ENCODE measurements at regions not wholly inside any gene's neighbourhood (a gene's known extent, or its start where the extent isn't known, plus 50 kb on each side); places are given as distances from the start of the nearest gene placed in this dataset.
"Not testable (repeated sequence)": the region's sequence is repeated elsewhere in the genome, so short reads cannot be mapped to it uniquely, and the experiment has no call there.

DNA sequence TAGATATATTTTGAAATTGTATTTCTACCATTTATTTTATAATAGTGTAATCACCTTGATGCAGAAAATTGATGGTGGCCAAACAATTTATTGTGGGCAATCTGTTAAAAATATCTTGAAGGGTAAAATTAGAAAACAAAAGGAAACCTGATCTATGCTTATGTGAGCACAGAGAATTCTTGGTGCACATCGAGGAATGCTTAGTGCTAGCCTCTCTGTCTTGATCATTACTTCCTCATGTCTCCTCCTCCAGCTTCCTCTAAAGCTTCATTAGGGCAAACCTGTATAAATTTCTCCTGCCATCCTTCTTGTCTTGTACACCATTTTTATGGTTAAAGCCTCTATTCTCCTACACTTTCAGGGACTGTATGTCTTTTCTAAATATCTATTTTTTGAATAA, 725.8 kb downstream of the RAPGEF2 start:
- DNase-seq (ENCODE audit: low read depth) = no peak

- no peak for DNase-seq (ENCODE audit: low read depth)
Measured at GRCh38 chr4:159829184-159829583, 726.3 kb downstream of the RAPGEF2 start.

- no peak for DNase-seq (ENCODE audit: low read depth)
Measured at GRCh38 chr4:159837071-159837470, 734.2 kb downstream of the RAPGEF2 start.

- no peak for DNase-seq (ENCODE audit: low read depth)
Measured at GRCh38 chr4:159855731-159856130, 752.9 kb downstream of the RAPGEF2 start.

DNA sequence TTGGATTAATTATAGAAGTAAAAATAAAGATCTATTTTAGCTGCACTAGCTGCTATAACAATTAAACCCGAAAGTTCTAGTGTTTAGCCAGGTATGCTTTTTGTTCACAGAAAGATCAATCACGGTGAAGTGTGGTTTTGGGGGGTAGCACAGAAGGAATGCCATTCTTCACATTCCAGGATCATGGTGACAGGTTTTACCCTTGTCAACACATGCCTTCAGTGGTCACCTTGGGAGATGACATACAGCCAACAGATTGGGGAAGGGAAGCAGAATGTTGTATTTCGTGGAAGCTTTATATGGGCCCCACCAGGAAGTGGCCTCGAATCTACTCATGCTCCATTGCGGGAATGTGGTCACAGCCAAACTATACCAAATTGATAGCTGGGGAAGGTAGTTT, 753.6 kb downstream of the RAPGEF2 start:
- no peak for DNase-seq (ENCODE audit: low read depth)

DNA sequence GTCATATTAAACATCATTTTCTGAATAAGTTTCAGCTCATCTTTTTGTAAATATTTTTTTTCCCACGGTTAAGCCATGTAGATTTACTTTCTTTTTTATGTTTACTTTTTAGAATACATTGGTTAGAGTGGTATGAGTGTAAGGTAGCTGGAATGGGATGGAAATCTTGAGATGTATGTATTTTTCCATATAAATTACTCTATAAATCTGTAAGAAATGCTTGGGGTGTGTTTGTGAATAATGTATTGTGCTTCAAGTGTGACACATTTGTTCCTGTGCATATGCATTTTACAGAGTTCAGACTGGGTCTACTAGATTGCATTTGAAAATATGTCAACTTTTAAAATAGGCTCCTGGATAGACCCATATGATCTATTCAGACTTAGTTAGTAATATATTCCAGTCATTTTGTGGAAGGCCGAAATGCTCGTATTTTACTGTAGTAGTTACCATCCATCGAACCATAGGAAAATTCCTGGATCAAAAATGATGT, 756.8 kb downstream of the RAPGEF2 start:
- DNase-seq (ENCODE audit: low read depth) = no peak

- no peak for DNase-seq (ENCODE audit: low read depth)
Measured at GRCh38 chr4:159860945-159861344, 758.1 kb downstream of the RAPGEF2 start.

DNA sequence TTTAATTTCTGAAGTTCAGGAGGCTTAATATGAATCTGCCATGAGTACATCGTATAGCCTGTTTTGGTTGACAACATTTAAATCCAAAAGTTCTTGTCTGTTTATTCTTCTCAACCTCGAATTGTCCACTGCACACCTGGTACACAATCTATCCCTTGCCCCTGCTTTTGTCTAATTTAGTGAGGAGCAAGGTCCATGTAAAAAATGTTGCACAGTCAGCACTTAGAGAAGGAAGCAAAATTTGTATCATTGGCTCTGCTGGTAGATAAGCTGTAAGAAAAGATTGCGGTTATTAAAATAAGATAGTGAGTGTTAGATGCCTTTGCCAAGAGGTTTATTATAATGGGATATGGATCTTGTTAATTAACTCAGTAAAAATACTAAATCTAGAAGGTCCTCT, 761.5 kb downstream of the RAPGEF2 start:
- no peak for DNase-seq (ENCODE audit: low read depth)

DNA sequence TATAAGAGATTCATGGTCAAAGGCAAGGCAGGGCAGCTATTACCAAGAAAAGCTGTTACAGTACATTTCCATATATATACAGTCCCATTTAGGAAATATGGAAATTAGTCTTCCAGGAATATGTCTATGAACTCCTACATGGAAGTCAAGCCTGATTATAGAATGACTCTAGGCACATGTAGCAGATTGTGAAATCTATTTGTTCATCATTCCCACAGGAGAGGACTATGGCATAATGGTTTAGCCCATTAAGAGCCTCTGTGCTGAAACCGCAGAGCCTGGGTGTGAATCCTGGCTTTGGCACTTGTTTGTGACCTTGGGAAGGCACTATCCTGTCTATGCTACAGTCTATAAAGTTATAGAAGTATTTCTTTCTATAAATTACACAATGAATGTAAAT, 764.8 kb downstream of the RAPGEF2 start:
- DNase-seq (ENCODE audit: low read depth) = no peak

DNA sequence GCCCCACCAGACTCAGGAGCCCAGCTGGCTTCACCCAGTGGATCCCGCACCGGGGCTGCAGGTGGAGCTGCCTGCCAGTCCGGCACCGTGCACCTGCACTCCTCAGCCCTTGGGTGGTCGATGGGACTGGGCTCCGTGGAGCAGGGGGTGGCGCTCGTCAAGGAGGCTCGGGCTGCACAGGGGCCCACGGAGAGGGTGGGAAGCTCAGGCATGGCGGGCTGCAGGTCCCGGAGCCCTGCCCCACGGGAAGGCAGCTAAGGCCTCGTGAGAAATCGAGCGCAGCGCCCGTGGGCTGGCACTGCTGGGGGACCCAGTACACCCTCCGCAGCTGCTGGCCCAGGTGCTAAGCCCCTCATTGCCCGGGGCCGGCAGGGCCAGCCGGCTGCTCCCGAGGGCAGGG, 766.1 kb downstream of the RAPGEF2 start:
- not testable (repeated sequence) for DNase-seq (ENCODE audit: low read depth)

DNA sequence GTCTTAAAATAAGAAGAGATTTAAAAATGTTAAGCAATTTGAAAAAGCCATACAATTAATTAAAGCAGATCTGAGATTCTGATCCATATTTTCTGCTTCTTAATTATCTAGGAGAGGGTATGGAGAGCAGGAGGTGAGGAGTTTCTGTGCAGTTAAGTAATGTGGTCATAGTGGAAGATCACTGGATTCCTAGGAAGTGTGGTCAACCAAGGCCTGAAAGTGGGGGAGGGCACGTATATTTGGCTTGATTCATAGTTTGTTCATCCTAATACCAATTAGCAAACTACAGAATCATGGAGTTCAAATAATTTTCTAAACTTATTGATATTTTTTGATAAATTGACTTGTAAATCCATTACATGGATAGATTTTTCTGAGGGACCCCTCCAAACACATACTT, 768.3 kb downstream of the RAPGEF2 start:
- DNase-seq (ENCODE audit: low read depth) = no peak

DNA sequence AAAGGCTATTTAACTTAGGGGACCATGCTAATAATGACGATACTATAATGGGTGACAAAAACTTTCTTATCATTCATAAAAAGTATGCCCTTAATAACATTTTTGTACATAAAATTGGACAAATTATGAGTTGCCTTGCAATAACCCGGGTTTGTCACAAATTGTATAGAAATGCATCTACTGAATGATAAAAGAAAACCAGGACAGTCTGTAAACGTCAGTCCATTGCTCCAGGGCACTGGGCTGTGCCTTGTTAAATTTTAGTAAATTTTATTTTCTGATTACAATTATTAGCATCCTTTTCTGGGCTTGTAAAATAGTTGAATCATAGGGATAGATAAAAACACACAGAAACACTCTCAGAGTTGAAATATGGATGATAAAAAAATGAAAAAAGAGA, 778.3 kb downstream of the RAPGEF2 start:
- DNase-seq (ENCODE audit: low read depth) = no peak

DNA sequence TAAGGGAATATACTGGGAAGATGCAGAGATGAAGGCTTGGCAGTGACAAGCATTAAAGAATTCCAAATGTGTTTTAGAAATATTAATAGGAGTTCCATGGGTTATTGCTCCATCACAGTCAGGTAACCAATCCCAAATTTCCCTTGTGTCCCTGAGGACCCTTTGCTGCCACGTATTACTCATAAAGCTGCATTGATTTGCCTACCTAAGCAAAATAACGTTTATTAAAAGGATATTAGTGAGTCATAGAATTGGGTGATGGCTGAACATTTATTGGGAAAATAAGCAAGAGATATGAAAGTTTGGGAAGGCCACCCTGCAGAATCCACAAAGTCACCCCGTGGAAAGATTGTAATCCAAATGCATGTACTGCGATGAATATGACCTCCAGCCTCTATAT, 782.1 kb downstream of the RAPGEF2 start:
- DNase-seq (ENCODE audit: low read depth) = no peak

GRCh38 chr4:159899596-159899995, 796.7 kb downstream of the RAPGEF2 start:
- no peak for DNase-seq (ENCODE audit: low read depth)

- DNase-seq (ENCODE audit: low read depth) = no peak
Measured at GRCh38 chr4:159900562-159900961, 797.7 kb downstream of the RAPGEF2 start.

DNA sequence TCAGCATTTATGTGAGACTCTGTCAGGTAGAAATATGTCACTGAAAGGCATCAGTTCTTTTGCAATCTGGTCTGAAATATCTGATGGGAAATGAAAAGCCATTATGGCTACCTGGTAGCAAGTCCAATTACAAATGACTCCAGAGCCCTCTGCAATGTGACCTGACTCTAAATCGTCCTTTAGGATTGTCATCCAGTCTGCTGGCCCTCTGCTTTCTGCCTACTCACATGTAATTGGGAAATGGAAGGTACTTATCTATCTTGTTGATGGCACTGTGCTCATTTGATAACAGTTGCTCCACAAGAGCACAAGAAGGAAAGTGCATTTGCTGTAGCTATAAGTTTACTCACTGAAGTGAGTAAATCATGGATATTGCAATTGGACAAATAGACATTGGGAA, 799.8 kb downstream of the RAPGEF2 start:
- no peak for DNase-seq (ENCODE audit: low read depth)

- DNase-seq (ENCODE audit: low read depth) = no peak
Measured at GRCh38 chr4:159904906-159905305, 802.0 kb downstream of the RAPGEF2 start.

DNA sequence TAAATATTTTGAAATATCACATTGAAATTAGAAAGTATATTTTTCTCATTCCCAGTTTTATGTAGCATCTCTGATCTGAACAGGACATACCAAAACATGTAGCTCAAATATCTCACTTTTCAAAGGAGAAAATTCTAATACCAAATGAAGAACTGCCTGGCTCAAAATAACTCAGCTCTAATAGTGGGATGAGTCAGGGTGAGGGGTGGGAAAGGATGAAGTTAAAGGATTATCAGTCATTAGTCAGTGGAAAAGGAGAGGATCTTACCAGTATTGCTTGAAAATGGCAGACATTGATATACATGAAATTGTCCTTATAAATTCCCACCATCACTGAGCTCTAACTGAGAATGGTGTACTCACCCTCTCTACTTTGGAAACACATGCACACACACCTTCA, 803.2 kb downstream of the RAPGEF2 start:
- no peak for DNase-seq (ENCODE audit: low read depth)

DNA sequence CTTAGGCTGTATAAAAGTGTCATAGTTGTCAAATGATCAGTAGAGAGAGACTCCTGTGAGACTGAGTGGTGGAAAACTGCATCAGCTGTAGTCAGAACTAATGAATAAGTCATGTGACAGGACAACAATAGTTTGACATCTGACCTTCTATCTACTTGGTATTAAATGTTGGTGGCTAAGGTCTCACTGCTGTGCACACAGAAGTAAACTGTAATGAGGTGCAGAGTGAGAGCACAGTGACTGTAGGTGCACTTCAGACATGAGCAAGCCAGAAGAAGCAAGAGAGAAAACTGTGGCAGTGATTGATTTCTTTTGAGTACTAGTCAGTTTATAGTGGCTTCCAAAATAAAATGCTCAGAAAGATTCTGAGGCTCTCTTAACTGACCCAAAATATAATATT, 803.6 kb downstream of the RAPGEF2 start:
- DNase-seq (ENCODE audit: low read depth) = no peak

- no peak for DNase-seq (ENCODE audit: low read depth)
Measured at GRCh38 chr4:159910721-159911120, 807.8 kb downstream of the RAPGEF2 start.

- DNase-seq (ENCODE audit: low read depth) = no peak
Measured at GRCh38 chr4:159922119-159922518, 819.2 kb downstream of the RAPGEF2 start.

DNA sequence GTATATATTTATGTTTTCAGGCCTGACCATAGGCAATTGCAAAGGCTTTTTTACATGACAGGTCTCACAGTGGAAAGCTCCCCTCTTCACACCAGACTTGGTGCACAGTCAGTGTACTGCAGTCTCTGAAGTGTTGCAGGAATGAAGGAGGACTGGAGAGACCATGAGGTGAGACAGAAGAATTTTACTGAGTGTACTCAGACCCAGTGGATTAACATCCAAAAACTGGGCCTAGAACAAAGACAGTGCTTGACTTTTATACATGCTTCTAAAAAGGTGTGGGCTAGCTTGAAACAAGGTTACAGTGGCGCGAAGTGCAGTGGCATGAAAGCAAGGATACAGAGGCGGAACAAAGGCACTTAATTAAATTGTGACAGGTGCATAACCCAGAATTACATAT, 822.9 kb downstream of the RAPGEF2 start:
- no peak for DNase-seq (ENCODE audit: low read depth)

DNA sequence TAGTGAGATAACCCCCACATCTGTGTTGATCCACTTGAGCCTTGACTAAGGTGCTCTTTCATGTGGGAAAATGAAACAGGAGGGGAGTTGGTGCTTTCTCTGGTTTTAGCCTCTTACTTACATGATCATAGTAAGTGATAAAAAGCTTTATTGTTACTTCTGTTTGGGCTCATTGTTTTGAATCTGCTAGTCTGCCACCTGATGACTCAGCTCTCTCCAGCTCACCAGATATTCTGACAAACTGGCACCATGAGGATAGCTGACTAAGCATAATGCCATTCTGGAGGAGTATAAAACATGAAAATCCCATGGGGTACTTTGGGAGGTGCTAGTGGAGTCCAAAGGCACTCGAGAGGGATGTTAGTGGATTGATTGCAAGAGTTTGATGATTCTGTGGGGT, 824.0 kb downstream of the RAPGEF2 start:
- no peak for DNase-seq (ENCODE audit: low read depth)

GRCh38 chr4:159927781-159928180, 824.9 kb downstream of the RAPGEF2 start:
- no peak for DNase-seq (ENCODE audit: low read depth)

DNA sequence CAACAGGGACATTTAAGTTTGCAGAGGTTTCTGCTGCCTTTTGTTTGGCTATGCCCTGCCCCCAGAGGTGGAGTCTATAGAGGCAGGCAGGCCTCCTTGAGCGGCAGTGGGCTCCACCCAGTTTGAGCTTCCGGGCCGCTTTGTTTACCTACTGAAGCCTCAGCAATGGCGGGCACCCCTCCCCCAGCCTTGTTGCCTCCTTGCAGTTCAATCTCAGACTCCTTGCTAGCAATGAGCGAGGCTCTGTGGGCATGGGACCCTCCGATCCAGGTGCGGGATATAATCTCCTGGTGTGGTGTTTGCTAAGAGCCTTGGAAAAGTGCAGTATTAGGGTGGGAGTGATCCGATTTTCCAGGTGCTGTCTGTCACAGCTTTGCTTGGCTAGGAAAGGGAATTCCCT, 831.7 kb downstream of the RAPGEF2 start:
- not testable (repeated sequence) for DNase-seq (ENCODE audit: low read depth)
